Prostate gland (tissue), 2 donors: ENCODE measurements at regions not wholly inside any gene's neighbourhood (a gene's known extent, or its start where the extent isn't known, plus 50 kb on each side); places are given as distances from the start of the nearest gene placed in this dataset.

ENCODE experiments used
- POLR2A ChIP-seq: fragments of 450-650 bp; IDR thresholded peaks from one replicate; pipeline ENCODE4 v1.6.1; 2016; ENCODE audit warnings: antibody characterized with exemption, mild to moderate bottlenecking
- POLR2AphosphoS5 ChIP-seq: sonication (generic); formaldehyde crosslinking; IDR thresholded peaks from one replicate; pipeline ENCODE4 v1.6.1; 2017; ENCODE audit warnings: antibody characterized with exemption
- TF ChIP-seq, protein P1 (sequence below), 4 experiments: fragments of 200-600 bp in 2 of 4; fragments of 450-650 bp in 2 of 4; sonication (generic) in 2 of 4; IDR thresholded peaks; 1 replicate in 3 of 4; 2 replicates in 1 of 4; pipeline ENCODE4 v1.5.1; 2016 to 2019; ENCODE audit warnings: antibody characterized with exemption in 4 of 4, mild to moderate bottlenecking in 2 of 4, moderate library complexity in 2 of 4

DNA sequence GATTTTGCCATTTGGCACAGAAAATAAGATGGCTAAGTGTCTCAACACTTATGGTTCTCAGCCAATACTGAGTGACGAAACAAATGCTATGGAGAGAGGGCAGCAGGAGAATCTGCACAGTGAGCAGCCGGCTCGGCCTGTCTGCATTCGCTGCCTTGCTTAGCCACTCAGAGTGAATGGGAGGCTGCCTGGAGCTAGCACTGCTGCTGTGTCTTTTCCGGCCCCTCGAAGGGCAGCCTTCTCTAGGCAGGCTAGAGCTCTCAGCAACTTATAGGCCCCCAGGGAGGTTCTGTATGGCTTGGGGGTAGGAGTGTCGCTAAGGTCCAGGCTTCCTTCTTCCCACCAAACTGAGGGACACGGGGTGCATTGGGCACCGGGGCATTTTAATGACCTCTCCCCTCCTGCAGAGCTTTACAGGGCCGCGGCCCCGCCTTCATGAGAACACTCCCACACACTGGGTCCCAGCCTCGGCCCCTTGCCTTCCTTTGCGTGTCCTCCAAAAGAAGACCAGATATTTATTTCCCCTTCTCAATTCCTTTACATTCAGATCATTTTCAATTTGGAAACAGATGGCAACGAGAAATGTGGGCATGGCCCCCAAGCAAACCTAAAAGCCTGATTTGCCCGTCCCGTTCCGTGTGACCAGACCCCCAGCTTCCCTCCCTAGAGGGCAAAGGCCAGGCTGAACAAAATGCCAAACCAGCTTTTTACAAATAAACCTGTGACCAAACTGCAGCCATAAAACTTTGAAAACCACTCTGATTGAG lies 670.9 kb downstream of the TOX3 start:
- TF ChIP-seq, protein P1, sequence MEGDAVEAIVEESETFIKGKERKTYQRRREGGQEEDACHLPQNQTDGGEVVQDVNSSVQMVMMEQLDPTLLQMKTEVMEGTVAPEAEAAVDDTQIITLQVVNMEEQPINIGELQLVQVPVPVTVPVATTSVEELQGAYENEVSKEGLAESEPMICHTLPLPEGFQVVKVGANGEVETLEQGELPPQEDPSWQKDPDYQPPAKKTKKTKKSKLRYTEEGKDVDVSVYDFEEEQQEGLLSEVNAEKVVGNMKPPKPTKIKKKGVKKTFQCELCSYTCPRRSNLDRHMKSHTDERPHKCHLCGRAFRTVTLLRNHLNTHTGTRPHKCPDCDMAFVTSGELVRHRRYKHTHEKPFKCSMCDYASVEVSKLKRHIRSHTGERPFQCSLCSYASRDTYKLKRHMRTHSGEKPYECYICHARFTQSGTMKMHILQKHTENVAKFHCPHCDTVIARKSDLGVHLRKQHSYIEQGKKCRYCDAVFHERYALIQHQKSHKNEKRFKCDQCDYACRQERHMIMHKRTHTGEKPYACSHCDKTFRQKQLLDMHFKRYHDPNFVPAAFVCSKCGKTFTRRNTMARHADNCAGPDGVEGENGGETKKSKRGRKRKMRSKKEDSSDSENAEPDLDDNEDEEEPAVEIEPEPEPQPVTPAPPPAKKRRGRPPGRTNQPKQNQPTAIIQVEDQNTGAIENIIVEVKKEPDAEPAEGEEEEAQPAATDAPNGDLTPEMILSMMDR (IDR thresholded peaks at IDR 0.05), result no peak
- TF ChIP-seq POLR2A, result no peak
- TF ChIP-seq POLR2AphosphoS5, result no peak
